C4-2B (cell line): ENCODE measurements at regions not wholly inside any gene's neighbourhood (a gene's known extent, or its start where the extent isn't known, plus 50 kb on each side); places are given as distances from the start of the nearest gene placed in this dataset.

Experiments
- ZFX ChIP-seq: fragments of 450-650 bp; IDR thresholded peaks from 2 replicates; pipeline ENCODE4 v1.6.1; 2017
- TF ChIP-seq, protein P1 (sequence below): fragments of 450-650 bp; conservative IDR thresholded peaks from 2 replicates; pipeline ENCODE4 v1.5.1; 2017; ENCODE audit warnings: mild to moderate bottlenecking

DNA sequence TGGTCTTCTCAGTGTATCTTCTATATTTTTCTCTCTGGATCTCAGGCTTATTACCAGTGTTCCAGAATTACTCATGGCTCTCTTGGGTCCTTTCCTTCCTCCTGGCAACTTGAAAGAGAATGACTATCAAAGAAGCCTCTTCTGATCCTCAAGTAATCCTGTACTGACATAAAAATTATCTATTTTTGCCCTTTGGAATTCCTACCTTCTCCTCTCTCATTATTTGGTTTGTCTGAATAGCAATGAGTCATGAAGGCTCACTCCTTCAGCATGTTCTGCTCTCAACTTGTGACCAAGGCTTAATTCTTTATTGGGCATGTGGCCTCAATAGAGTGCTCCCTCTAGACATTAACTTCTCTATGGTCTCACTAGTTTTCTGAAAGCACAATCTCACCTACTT lies 553.6 kb upstream of the ATP2B1 start:
- no peak for TF ChIP-seq ZFX
- TF ChIP-seq, protein P1, sequence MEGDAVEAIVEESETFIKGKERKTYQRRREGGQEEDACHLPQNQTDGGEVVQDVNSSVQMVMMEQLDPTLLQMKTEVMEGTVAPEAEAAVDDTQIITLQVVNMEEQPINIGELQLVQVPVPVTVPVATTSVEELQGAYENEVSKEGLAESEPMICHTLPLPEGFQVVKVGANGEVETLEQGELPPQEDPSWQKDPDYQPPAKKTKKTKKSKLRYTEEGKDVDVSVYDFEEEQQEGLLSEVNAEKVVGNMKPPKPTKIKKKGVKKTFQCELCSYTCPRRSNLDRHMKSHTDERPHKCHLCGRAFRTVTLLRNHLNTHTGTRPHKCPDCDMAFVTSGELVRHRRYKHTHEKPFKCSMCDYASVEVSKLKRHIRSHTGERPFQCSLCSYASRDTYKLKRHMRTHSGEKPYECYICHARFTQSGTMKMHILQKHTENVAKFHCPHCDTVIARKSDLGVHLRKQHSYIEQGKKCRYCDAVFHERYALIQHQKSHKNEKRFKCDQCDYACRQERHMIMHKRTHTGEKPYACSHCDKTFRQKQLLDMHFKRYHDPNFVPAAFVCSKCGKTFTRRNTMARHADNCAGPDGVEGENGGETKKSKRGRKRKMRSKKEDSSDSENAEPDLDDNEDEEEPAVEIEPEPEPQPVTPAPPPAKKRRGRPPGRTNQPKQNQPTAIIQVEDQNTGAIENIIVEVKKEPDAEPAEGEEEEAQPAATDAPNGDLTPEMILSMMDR = no peak
